CD14-positive monocyte (primary cell): ENCODE measurements at regions not wholly inside any gene's neighbourhood (a gene's known extent, or its start where the extent isn't known, plus 50 kb on each side); places are given as distances from the start of the nearest gene placed in this dataset.

Source experiments
- DNase-seq, 3 donors: peaks; one replicate each; pipeline ENCODE4 v3.0.0-alpha.2; 2011 to 2022
- H2AFZ ChIP-seq: 2 replicates; pipeline ENCODE4 v1.6.0; 2012; ENCODE audit warnings: mild to moderate bottlenecking, low read depth, low read length, inconsistent platforms; ENCODE audit not compliant: insufficient read depth, poor library complexity, severe bottlenecking
- H3K27ac ChIP-seq, 2 donors: 1 replicate in 1 of 2; 2 replicates in 1 of 2; pipeline ENCODE4 v1.5.1; 2012 to 2013; ENCODE audit warnings: low read length in 2 of 2, control low read depth in 1 of 2, inconsistent platforms in 1 of 2, low read depth in 1 of 2, mild to moderate bottlenecking in 1 of 2
- H3K27me3 ChIP-seq, 2 donors: one replicate each; pipeline versions ENCODE4 v1.6.0 to v1.6.1; 2011 to 2013; ENCODE audit warnings: low read length in 2 of 2; ENCODE audit not compliant: control insufficient read depth in 2 of 2, insufficient read depth in 2 of 2
- H3K36me3 ChIP-seq, 2 donors: replicated peaks in 1 of 2; 1 replicate in 1 of 2; 2 replicates in 1 of 2; pipeline versions ENCODE4 v1.5.1 to v1.6.1; 2012 to 2013; ENCODE audit warnings: low read length in 2 of 2, control low read depth in 1 of 2, inconsistent platforms in 1 of 2, mild to moderate bottlenecking in 1 of 2; ENCODE audit not compliant: insufficient read depth in 2 of 2, control insufficient read depth in 1 of 2
- H3K4me1 ChIP-seq, 2 donors: 1 replicate in 1 of 2; 2 replicates in 1 of 2; pipeline versions ENCODE4 v1.5.1 to v1.6.1; 2012 to 2013; ENCODE audit warnings: low read length in 2 of 2, control low read depth in 1 of 2, inconsistent platforms in 1 of 2, mild to moderate bottlenecking in 1 of 2, moderate library complexity in 1 of 2; ENCODE audit not compliant: insufficient read depth in 2 of 2, control insufficient read depth in 1 of 2
- H3K4me2 ChIP-seq: replicated peaks from 2 replicates; pipeline ENCODE3; 2012; ENCODE audit warnings: low read length, moderate library complexity, mild to moderate bottlenecking; ENCODE audit not compliant: poor library complexity, severe bottlenecking; ENCODE audit errors: extremely low read depth
- H3K4me3 ChIP-seq, 3 experiments: fragments of 200-600 bp in 1 of 3; sonication (generic) in 1 of 3; replicated peaks in 1 of 3; 1 replicate in 2 of 3; 2 replicates in 1 of 3; pipeline ENCODE4 v1.5.1; 2011 to 2013; ENCODE audit warnings: low read length in 3 of 3, mild to moderate bottlenecking in 3 of 3, control low read depth in 2 of 3, low read depth in 2 of 3, inconsistent platforms in 1 of 3, moderate library complexity in 1 of 3
- H3K79me2 ChIP-seq: 2 replicates; pipeline ENCODE4 v1.6.0; 2012; ENCODE audit warnings: mild to moderate bottlenecking, control low read depth, inconsistent platforms, low read length, moderate library complexity; ENCODE audit not compliant: insufficient read depth
- H3K9ac ChIP-seq: 2 replicates; pipeline ENCODE4 v1.6.0; 2017; ENCODE audit warnings: low read length, mild to moderate bottlenecking; ENCODE audit not compliant: insufficient read depth, poor library complexity, severe bottlenecking
- H3K9me3 ChIP-seq, 2 donors: replicated peaks in 1 of 2; 1 replicate in 1 of 2; 2 replicates in 1 of 2; pipeline versions ENCODE4 v1.5.1 to v1.6.1; 2012 to 2013; ENCODE audit warnings: low read length in 2 of 2, control low read depth in 1 of 2; ENCODE audit not compliant: control insufficient read depth in 1 of 2, insufficient read depth in 1 of 2
- H4K20me1 ChIP-seq: 2 replicates; pipeline ENCODE4 v1.6.0; 2012; ENCODE audit warnings: mild to moderate bottlenecking, low read length, control low read depth, moderate library complexity; ENCODE audit not compliant: insufficient read depth
- H3K27ac Mint-ChIP-seq, 7 donors: one replicate each; pipeline ENCODE4 v1.8.0; 2020; ENCODE audit warnings: mild to moderate bottlenecking in 7 of 7, mixed read lengths in 7 of 7, moderate library complexity in 6 of 7, inconsistent platforms in 2 of 7
- H3K27me3 Mint-ChIP-seq, 3 donors: one replicate each; pipeline ENCODE4 v1.8.0; 2021 to 2022; ENCODE audit warnings: low read depth in 3 of 3, mild to moderate bottlenecking in 3 of 3, mixed read lengths in 3 of 3, moderate library complexity in 3 of 3, inconsistent platforms in 1 of 3
- H3K36me3 Mint-ChIP-seq, 2 donors: one replicate each; pipeline ENCODE4 v1.8.0; 2020; ENCODE audit warnings: mixed read lengths in 2 of 2, inconsistent platforms in 1 of 2, mild to moderate bottlenecking in 1 of 2
- H3K4me1 Mint-ChIP-seq: one replicate; pipeline ENCODE4 v1.8.0; 2020; ENCODE audit warnings: mild to moderate bottlenecking, mixed read lengths
- H3K4me3 Mint-ChIP-seq, 2 donors: one replicate each; pipeline ENCODE4 v1.8.0; 2020; ENCODE audit warnings: mild to moderate bottlenecking in 2 of 2, mixed read lengths in 2 of 2, moderate library complexity in 1 of 2
- H3K9me3 Mint-ChIP-seq, 7 donors: one replicate each; pipeline ENCODE4 v1.8.0; 2020 to 2022; ENCODE audit warnings: mixed read lengths in 7 of 7, mild to moderate bottlenecking in 6 of 7, moderate library complexity in 6 of 7, inconsistent platforms in 2 of 7
- WGBS: methylation state at CpG from one replicate; pipeline ENCODE4 v1.1.5; 2013; ENCODE audit warnings: missing lambda C conversion rate; ENCODE audit not compliant: insufficient coverage; 5-methylcytosine and 5-hydroxymethylcytosine counted together
- intact Hi-C, 2 donors: fragments of 100-400 bp; cut with micrococcal nuclease; formaldehyde crosslinking; loops; one replicate each; pipeline versions ENCODE4 v1.15.0 to v1.15.1; 2023
- TF ChIP-seq, protein P1 (sequence below): fragments of 200-600 bp; IDR thresholded peaks from one replicate; pipeline ENCODE4 v1.8.0; 2022; ENCODE audit warnings: antibody characterized with exemption, mild to moderate bottlenecking

DNA sequence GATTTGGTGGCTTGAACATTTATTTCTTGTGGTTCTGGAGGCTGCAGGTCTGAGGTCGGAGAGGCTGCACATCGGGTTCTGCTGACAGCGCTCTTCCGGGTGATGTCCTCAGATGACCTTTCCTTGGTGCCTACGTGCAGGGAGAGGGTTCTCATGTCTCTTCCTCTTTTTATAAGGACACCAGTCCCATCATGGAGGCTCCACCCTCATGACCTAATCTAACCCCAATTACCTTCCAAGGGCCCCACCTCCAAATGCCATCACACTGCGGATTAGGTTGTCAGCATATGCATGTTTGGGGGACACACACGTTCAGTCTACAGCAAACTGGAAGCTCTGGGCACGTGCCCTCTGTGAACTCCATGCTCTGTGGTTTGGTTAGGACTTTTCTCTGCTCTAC is 338.6 kb downstream of the FGF9 start:
- Histone ChIP-seq H3K27ac (no peak overlapping the region), H3K9me3 (no peaks in the 10 kb centered on the region), H3K4me3 (no peak overlapping the region), H3K36me3 (no peaks in the 10 kb centered on the region), H3K4me2 (no peak overlapping the region), H3K9ac (no peak overlapping the region), H3K27me3 (no peaks in the 10 kb centered on the region), H3K4me1 (peaks cover 0 to 14% of the 10 kb centered on the region in 2 donors), H4K20me1 (no peaks in the 10 kb centered on the region), H2AFZ (no peak overlapping the region), H3K79me2 (no peaks in the 10 kb centered on the region)
- DNase-seq: peak; percentile 41 to 76 (median 43)
- 80% methylated on average over 1 of the region's 8 CpGs for whole genome bisulfite sequencing
- H3K4me1 Mint-ChIP-seq: peaks cover 4% of the 10 kb centered on the region
- peak overlapping the region in 4 of 7 donors; percentile 32 to 80 (median 38) for H3K27ac Mint-ChIP-seq
- no peaks in the 10 kb centered on the region for H3K36me3 Mint-ChIP-seq
- intact Hi-C loops: no loop called here
- no peak overlapping the region for H3K4me3 Mint-ChIP-seq
- TF ChIP-seq, protein P1, sequence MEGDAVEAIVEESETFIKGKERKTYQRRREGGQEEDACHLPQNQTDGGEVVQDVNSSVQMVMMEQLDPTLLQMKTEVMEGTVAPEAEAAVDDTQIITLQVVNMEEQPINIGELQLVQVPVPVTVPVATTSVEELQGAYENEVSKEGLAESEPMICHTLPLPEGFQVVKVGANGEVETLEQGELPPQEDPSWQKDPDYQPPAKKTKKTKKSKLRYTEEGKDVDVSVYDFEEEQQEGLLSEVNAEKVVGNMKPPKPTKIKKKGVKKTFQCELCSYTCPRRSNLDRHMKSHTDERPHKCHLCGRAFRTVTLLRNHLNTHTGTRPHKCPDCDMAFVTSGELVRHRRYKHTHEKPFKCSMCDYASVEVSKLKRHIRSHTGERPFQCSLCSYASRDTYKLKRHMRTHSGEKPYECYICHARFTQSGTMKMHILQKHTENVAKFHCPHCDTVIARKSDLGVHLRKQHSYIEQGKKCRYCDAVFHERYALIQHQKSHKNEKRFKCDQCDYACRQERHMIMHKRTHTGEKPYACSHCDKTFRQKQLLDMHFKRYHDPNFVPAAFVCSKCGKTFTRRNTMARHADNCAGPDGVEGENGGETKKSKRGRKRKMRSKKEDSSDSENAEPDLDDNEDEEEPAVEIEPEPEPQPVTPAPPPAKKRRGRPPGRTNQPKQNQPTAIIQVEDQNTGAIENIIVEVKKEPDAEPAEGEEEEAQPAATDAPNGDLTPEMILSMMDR: no peak
- peaks cover 0 to 7% (median 3%) of the 10 kb centered on the region in 3 donors for H3K27me3 Mint-ChIP-seq
- H3K9me3 Mint-ChIP-seq: peaks cover 2 to 10% (median 4%) of the 10 kb centered on the region in 7 donors

DNA sequence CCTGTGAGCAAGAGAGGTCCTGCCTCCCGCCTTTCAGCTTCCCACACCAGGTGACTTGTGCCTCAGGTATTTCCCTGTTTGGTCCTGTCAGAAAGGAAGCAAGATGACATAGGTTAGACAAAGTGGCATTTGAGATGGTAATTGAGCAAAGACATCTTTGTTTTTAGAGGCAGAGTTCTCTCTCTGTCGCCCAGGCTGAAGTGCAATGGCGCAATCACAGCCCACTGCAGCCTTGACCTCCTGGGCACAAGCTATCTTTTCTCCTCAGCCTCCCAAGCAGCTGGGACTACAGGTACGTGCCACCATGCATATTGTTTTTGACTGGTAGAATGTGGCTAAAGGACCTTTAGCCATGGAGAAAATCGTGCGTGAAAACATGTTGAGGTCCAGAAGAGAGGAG is 339.1 kb downstream of the FGF9 start:
- Histone ChIP-seq H3K27me3 (no peaks in the 10 kb centered on the region), H4K20me1 (no peaks in the 10 kb centered on the region), H3K4me1 (peaks cover 0 to 14% of the 10 kb centered on the region in 2 donors), H3K27ac (no peak overlapping the region), H2AFZ (no peak overlapping the region), H3K9ac (no peak overlapping the region), H3K79me2 (no peaks in the 10 kb centered on the region), H3K4me2 (no peak overlapping the region), H3K36me3 (no peaks in the 10 kb centered on the region), H3K4me3 (no peak overlapping the region), H3K9me3 (no peaks in the 10 kb centered on the region)
- H3K4me1 Mint-ChIP-seq: peaks cover 4% of the 10 kb centered on the region
- no peaks in the 10 kb centered on the region for H3K36me3 Mint-ChIP-seq
- no peak overlapping the region for H3K4me3 Mint-ChIP-seq
- intact Hi-C loops: no loop called here
- TF ChIP-seq, protein P1: no peak
- H3K9me3 Mint-ChIP-seq: peaks cover 2 to 10% (median 4%) of the 10 kb centered on the region in 7 donors
- H3K27ac Mint-ChIP-seq: peak overlapping the region in 3 of 7 donors; percentile 3 to 80 (median 35)
- 91% methylated on average over 3 of the region's 6 CpGs for WGBS
- H3K27me3 Mint-ChIP-seq: peaks cover 0 to 7% (median 3%) of the 10 kb centered on the region in 3 donors
- no peak for DNase-seq
